ENCODE measurements at regions not wholly inside any gene's neighbourhood (a gene's known extent, or its start where the extent isn't known, plus 50 kb on each side); places are given as distances from the start of the nearest gene placed in this dataset.
A peak's percentile ranks its signal among the peaks of the same experiment; 100 is the strongest.

DNA sequence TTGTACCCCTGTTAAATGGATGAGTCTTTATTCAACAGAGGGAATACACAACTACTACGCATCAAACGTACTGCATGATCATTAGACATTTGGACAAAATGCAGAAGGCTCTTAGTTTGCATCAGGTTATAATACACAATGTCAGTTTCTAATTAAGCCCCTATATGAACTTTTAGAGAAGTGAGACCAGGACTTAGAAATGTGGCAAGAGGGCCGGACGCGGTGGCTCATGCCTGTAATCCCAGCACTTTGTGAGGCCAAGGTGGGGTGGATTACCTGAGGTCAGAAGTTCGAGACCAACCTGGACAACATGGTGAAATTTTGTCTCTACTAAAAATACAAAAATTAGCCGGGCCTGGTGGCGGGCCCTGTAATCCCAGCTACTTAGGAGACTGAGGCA, 76.3 kb upstream of the MGMT start:
- peak in 1 of 2 donors; percentile 69 for DNase-seq (ENCODE audit: extremely low spot score in 2 of 2)
- intact Hi-C loops (cut with DNase I) = no loop called here
- no peaks in the 10 kb centered on the region for H3K9me3 ChIP-seq
- no peaks in the 10 kb centered on the region for H3K27me3 ChIP-seq
- TF ChIP-seq POLR2A (IDR thresholded peaks at IDR 0.05) = no peak
- no peak for TF ChIP-seq POLR2AphosphoS5 (IDR thresholded peaks at IDR 0.05; ENCODE audit: insufficient read depth in 1 of 2, low read depth in 1 of 2)
- TF ChIP-seq, protein P1, sequence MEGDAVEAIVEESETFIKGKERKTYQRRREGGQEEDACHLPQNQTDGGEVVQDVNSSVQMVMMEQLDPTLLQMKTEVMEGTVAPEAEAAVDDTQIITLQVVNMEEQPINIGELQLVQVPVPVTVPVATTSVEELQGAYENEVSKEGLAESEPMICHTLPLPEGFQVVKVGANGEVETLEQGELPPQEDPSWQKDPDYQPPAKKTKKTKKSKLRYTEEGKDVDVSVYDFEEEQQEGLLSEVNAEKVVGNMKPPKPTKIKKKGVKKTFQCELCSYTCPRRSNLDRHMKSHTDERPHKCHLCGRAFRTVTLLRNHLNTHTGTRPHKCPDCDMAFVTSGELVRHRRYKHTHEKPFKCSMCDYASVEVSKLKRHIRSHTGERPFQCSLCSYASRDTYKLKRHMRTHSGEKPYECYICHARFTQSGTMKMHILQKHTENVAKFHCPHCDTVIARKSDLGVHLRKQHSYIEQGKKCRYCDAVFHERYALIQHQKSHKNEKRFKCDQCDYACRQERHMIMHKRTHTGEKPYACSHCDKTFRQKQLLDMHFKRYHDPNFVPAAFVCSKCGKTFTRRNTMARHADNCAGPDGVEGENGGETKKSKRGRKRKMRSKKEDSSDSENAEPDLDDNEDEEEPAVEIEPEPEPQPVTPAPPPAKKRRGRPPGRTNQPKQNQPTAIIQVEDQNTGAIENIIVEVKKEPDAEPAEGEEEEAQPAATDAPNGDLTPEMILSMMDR (IDR thresholded peaks at IDR 0.05) = no peak
- H3K36me3 ChIP-seq = no peaks in the 10 kb centered on the region
- no peak overlapping the region for H3K4me3 ChIP-seq
- no peak overlapping the region for H3K27ac ChIP-seq
- no peaks in the 10 kb centered on the region for H3K4me1 ChIP-seq

DNA sequence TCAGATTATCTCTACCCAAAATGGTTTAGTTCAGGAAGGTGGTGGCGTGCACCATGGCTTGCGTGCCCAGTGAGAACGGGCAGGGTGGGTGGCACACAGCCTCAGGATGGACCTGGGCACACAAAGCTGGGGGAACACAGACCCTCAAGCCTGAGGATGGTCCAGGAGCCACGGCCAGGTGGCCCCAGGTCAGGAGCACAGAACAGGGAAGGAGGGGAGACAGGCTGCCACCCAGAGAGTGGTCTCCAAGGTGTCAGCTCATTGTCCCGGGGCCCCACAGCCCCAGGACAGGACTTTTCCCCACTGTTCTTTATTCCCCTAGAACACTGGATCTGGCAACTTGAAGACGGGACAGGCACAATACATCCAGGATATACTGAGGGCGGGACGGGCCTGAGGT, 75.6 kb upstream of the MGMT start:
- peak in 1 of 2 donors; percentile 75 for DNase-seq (ENCODE audit: extremely low spot score in 2 of 2)
- intact Hi-C loops (cut with DNase I) = no loop called here
- H3K4me1 ChIP-seq = no peaks in the 10 kb centered on the region
- no peak for TF ChIP-seq POLR2AphosphoS5 (IDR thresholded peaks at IDR 0.05; ENCODE audit: insufficient read depth in 1 of 2, low read depth in 1 of 2)
- TF ChIP-seq, protein P1 (IDR thresholded peaks at IDR 0.05) = no peak
- H3K4me3 ChIP-seq = no peak overlapping the region
- H3K9me3 ChIP-seq = no peaks in the 10 kb centered on the region
- H3K27me3 ChIP-seq = no peaks in the 10 kb centered on the region
- H3K27ac ChIP-seq = no peak overlapping the region
- no peaks in the 10 kb centered on the region for H3K36me3 ChIP-seq

DNA sequence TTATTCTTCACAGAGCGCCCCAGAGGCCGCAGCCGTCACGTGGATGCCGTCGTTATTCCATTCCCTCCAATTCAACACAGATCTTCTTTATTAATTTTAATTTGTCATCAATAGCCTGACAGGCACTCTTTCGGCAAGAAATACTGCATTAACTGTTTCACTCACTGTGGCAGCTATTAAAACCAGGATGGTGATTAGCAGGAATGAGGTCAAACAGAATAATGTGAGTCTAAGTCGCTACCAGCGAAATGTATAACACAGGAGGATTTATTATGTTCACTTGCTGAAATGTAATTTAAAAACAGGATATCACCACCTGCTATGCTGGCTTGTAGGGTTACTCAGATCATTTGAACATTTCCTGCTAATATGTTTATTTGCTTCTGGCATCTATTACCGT, 74.2 kb upstream of the MGMT start:
- intact Hi-C loops (cut with DNase I) = no loop called here
- Histone ChIP-seq H3K4me1 (no peaks in the 10 kb centered on the region), H3K4me3 (no peak overlapping the region), H3K27ac (no peak overlapping the region), H3K27me3 (no peaks in the 10 kb centered on the region), H3K36me3 (no peaks in the 10 kb centered on the region), H3K9me3 (no peaks in the 10 kb centered on the region)
- no peak for DNase-seq (ENCODE audit: extremely low spot score in 2 of 2)
- no peak for TF ChIP-seq POLR2AphosphoS5 (IDR thresholded peaks at IDR 0.05; ENCODE audit: insufficient read depth in 1 of 2, low read depth in 1 of 2)
- TF ChIP-seq, protein P1 (IDR thresholded peaks at IDR 0.05) = no peak
- no peak for TF ChIP-seq POLR2A (IDR thresholded peaks at IDR 0.05)

DNA sequence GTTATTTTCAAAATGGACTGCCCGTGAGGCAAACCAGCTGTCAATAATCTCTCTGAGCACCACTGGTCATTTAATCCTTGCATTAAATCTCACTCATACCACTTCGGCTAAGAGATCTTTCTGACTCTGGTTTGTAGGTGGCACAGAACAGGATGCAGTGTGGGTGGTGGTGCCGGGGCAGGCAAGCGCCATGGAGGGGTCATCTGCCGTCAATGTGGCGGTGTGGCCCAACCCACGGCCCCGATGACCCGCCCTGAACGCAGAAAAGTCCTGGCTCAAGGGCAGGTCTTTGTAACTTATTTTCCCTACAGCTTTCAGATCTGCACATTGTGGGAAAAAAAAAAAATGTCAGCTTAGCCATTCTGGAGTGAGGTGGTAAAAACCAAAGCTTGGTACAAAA, 73.2 kb upstream of the MGMT start:
- Histone ChIP-seq H3K9me3 (no peaks in the 10 kb centered on the region), H3K4me3 (no peak overlapping the region), H3K4me1 (no peaks in the 10 kb centered on the region), H3K27me3 (no peaks in the 10 kb centered on the region), H3K36me3 (no peaks in the 10 kb centered on the region), H3K27ac (no peak overlapping the region)
- peak in 1 of 2 donors; percentile 44 for DNase-seq (ENCODE audit: extremely low spot score in 2 of 2)
- intact Hi-C loops (cut with DNase I) = no loop called here
- TF ChIP-seq POLR2A (IDR thresholded peaks at IDR 0.05) (no peak), POLR2AphosphoS5 (IDR thresholded peaks at IDR 0.05; ENCODE audit: insufficient read depth in 1 of 2, low read depth in 1 of 2) (no peak)
- TF ChIP-seq, protein P1 (IDR thresholded peaks at IDR 0.05) = no peak

DNA sequence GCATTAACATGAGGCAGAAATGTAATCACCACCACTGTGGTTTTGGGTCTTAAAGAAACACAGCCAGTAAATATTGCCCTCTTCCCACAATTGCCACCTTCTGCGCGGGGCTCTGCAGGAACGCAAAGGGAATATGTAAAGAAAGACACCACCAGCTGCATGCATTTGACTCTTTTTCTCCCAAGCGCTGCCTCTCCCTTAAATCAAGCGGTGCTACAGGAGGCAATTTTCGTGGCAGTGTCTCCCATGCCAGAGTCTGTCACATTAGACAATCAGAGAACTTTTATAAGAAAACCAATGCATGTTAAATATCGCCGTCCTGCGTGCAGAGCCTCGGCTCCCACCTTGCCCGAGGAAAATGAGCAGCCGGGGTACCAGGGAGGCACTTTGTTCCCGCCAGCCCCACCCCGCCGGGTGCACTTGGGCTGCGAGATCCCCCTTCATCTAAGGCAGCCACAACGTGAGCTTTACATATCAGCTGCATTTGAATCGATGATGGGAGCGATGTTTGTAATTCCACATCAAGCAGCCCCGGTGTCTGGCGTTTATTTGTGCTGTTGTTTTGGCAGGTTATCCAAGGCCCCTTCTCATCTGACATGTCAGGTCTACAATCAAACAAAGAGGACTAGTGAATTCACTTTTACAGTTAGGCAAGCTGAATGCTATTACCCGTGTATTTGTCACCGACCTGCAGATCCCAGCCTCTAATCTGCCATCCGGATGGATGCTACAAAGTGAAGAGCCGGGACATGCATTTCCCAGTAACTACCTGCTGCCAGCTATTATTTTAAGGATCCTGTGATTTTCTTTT, 72.3 kb upstream of the MGMT start:
- DNase-seq (ENCODE audit: extremely low spot score in 2 of 2) = peak in 1 of 2 donors; percentile 42
- H3K36me3 ChIP-seq = no peaks in the 10 kb centered on the region
- no peak for TF ChIP-seq POLR2AphosphoS5 (IDR thresholded peaks at IDR 0.05; ENCODE audit: insufficient read depth in 1 of 2, low read depth in 1 of 2)
- TF ChIP-seq POLR2A (IDR thresholded peaks at IDR 0.05) = no peak
- TF ChIP-seq, protein P1 (IDR thresholded peaks at IDR 0.05) = no peak

More for the DNA sequence above, 72.3 kb upstream of the MGMT start:
- no peaks in the 10 kb centered on the region for H3K9me3 ChIP-seq
- H3K4me1 ChIP-seq = no peaks in the 10 kb centered on the region
- H3K27me3 ChIP-seq = no peaks in the 10 kb centered on the region
- H3K27ac ChIP-seq = no peak overlapping the region
- intact Hi-C loops (cut with DNase I) = no loop called here
- no peak overlapping the region for H3K4me3 ChIP-seq
